ENCODE measurements at regions not wholly inside any gene's neighbourhood (a gene's known extent, or its start where the extent isn't known, plus 50 kb on each side); places are given as distances from the start of the nearest gene placed in this dataset.

- H3K4me3 ChIP-seq (ENCODE audit: low read depth, low read length): peak overlapping the region; percentile 57
- no peak for DNase-seq (ENCODE audit: low read depth)
- TF ChIP-seq, protein P1, sequence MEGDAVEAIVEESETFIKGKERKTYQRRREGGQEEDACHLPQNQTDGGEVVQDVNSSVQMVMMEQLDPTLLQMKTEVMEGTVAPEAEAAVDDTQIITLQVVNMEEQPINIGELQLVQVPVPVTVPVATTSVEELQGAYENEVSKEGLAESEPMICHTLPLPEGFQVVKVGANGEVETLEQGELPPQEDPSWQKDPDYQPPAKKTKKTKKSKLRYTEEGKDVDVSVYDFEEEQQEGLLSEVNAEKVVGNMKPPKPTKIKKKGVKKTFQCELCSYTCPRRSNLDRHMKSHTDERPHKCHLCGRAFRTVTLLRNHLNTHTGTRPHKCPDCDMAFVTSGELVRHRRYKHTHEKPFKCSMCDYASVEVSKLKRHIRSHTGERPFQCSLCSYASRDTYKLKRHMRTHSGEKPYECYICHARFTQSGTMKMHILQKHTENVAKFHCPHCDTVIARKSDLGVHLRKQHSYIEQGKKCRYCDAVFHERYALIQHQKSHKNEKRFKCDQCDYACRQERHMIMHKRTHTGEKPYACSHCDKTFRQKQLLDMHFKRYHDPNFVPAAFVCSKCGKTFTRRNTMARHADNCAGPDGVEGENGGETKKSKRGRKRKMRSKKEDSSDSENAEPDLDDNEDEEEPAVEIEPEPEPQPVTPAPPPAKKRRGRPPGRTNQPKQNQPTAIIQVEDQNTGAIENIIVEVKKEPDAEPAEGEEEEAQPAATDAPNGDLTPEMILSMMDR (IDR thresholded peaks at IDR 0.05; ENCODE audit: low read depth, low read length, missing control alignments): no peak
These were observed 54.4 kb upstream of the ZNF337 start for GRCh38 chr20:25750765-25751696.

- peak overlapping the region; percentile 57 for H3K4me3 ChIP-seq (ENCODE audit: low read depth, low read length)
- TF ChIP-seq, protein P1 (IDR thresholded peaks at IDR 0.05; ENCODE audit: low read depth, low read length, missing control alignments): no peak
- DNase-seq (ENCODE audit: low read depth): no peak
These were observed 53.6 kb upstream of the ZNF337 start for GRCh38 chr20:25750220-25750764.

DNA sequence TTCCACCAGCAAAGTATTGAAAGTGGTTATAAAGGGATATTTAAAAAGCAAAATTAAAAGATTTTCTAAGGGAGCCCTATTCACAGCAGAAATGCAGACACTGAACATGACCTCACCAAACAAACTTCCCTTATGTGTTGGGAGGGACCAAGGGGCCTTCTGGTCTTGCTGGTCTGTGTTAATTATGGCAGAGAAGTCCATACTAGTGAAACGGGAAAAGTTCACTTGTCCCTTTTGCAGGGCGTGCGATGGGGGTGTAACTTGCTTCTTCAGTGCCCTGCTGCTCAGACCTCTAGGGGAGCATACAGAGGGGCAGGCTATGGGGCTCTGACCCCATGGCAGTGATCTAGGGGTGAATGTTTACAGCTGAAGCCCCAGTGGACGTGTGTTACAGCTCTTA is 53.0 kb upstream of the ZNF337 start:
- no peak for DNase-seq (ENCODE audit: low read depth)
- no peak overlapping the region for H3K4me3 ChIP-seq (ENCODE audit: low read depth, low read length)
- TF ChIP-seq, protein P1 (IDR thresholded peaks at IDR 0.05; ENCODE audit: low read depth, low read length, missing control alignments): no peak
